ENCODE measurements at regions not wholly inside any gene's neighbourhood (a gene's known extent, or its start where the extent isn't known, plus 50 kb on each side); places are given as distances from the start of the nearest gene placed in this dataset.
"Not testable (repeated sequence)": the region's sequence is repeated elsewhere in the genome, so short reads cannot be mapped to it uniquely, and the experiment has no call there.

DNA sequence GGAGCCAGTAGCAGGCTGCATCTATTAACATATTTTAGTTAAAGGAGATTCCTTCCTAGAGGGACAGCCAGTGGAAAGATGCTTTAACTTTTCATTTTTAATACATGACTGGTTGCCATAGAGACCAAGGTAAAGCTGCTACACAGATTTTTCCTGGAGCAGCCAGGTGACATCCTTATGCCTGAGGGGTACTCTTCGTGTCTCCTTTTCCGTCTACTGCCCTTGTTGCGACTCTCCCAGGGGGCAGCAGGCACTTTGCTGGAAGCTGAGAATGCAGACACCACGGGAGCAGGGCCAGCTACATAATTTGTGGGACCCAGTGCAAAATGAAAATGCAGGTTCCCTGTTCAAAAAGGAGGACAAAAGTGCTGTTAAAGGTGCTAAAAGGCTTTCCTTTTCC, 340.4 kb downstream of the CEP170 start:
- POLR2A ChIA-PET; DNase-seq (ENCODE audit: unreplicated experiment); H3K27me3 Mint-ChIP-seq (ENCODE audit: insufficient read depth, unreplicated experiment); H3K4me1 Mint-ChIP-seq (ENCODE audit: insufficient read depth, unreplicated experiment); intact Hi-C loops (cut with micrococcal nuclease); H3K4me3 Mint-ChIP-seq (ENCODE audit: unreplicated experiment); H3K27ac Mint-ChIP-seq (ENCODE audit: low read depth, unreplicated experiment); H3K36me3 Mint-ChIP-seq (ENCODE audit: insufficient read depth, unreplicated experiment); BruUV-seq (replicated peaks); H3K9me3 Mint-ChIP-seq (ENCODE audit: unreplicated experiment): not testable (repeated sequence)
- CTCF ChIA-PET = interaction anchor here (1.2 kb wide), 1 partner anchor 460 kb away, joined by 3 read pairs; no protein-coding TSS in a partner anchor

- H3K9me3 Mint-ChIP-seq (ENCODE audit: unreplicated experiment); POLR2A ChIA-PET; DNase-seq (ENCODE audit: unreplicated experiment); intact Hi-C loops (cut with micrococcal nuclease); H3K36me3 Mint-ChIP-seq (ENCODE audit: insufficient read depth, unreplicated experiment); H3K4me3 Mint-ChIP-seq (ENCODE audit: unreplicated experiment); H3K4me1 Mint-ChIP-seq (ENCODE audit: insufficient read depth, unreplicated experiment); H3K27me3 Mint-ChIP-seq (ENCODE audit: insufficient read depth, unreplicated experiment); H3K27ac Mint-ChIP-seq (ENCODE audit: low read depth, unreplicated experiment); BruUV-seq (replicated peaks): not testable (repeated sequence)
- CTCF ChIA-PET = interaction anchor here (0.7 to 1.5 kb wide), 2 partner anchors 145 to 457 kb away, joined by 3 to 4 read pairs; no protein-coding TSS in a partner anchor
Observed at GRCh38 chr1:242912855-242913254, 342.2 kb downstream of the CEP170 start.

DNA sequence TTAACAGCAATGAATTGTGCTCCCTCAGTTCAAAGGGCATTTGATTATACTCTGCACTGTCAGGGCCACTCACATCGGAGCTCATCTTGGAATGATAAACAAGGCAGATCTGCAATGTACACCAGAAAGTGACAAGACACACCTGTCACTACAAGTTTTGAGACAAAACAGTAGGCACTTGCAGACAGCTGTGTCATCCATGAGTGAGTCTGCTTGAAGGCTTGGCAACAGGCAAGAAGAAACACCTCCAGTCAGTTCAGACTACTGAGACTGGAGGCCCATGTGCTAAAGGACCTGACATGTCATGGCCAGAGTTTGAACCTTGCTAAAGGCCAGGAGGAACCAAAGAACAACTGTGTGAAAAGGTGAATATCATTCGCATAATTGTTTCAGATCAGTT, 354.5 kb downstream of the CEP170 start:
- H3K9me3 Mint-ChIP-seq (ENCODE audit: unreplicated experiment) = peaks cover 14% of the 10 kb centered on the region
- BruUV-seq (replicated peaks); H3K4me3 Mint-ChIP-seq (ENCODE audit: unreplicated experiment); H3K27ac Mint-ChIP-seq (ENCODE audit: low read depth, unreplicated experiment); POLR2A ChIA-PET; DNase-seq (ENCODE audit: unreplicated experiment); H3K36me3 Mint-ChIP-seq (ENCODE audit: insufficient read depth, unreplicated experiment); H3K4me1 Mint-ChIP-seq (ENCODE audit: insufficient read depth, unreplicated experiment); intact Hi-C loops (cut with micrococcal nuclease): not testable (repeated sequence)
- CTCF ChIA-PET = interaction anchor here (0.6 kb wide), 1 partner anchor 880 kb away, joined by 6 read pairs; no protein-coding TSS in a partner anchor
- H3K27me3 Mint-ChIP-seq (ENCODE audit: insufficient read depth, unreplicated experiment) = peaks cover 20% of the 10 kb centered on the region

- Mint-ChIP-seq H3K9me3 (ENCODE audit: unreplicated experiment) (no peaks in the 10 kb centered on the region), H3K36me3 (ENCODE audit: insufficient read depth, unreplicated experiment) (no peaks in the 10 kb centered on the region), H3K27me3 (ENCODE audit: insufficient read depth, unreplicated experiment) (no peaks in the 10 kb centered on the region), H3K4me3 (ENCODE audit: unreplicated experiment) (no peak overlapping the region), H3K4me1 (ENCODE audit: insufficient read depth, unreplicated experiment) (no peaks in the 10 kb centered on the region), H3K27ac (ENCODE audit: low read depth, unreplicated experiment) (no peak overlapping the region)
- TF ChIP-seq, protein P1, sequence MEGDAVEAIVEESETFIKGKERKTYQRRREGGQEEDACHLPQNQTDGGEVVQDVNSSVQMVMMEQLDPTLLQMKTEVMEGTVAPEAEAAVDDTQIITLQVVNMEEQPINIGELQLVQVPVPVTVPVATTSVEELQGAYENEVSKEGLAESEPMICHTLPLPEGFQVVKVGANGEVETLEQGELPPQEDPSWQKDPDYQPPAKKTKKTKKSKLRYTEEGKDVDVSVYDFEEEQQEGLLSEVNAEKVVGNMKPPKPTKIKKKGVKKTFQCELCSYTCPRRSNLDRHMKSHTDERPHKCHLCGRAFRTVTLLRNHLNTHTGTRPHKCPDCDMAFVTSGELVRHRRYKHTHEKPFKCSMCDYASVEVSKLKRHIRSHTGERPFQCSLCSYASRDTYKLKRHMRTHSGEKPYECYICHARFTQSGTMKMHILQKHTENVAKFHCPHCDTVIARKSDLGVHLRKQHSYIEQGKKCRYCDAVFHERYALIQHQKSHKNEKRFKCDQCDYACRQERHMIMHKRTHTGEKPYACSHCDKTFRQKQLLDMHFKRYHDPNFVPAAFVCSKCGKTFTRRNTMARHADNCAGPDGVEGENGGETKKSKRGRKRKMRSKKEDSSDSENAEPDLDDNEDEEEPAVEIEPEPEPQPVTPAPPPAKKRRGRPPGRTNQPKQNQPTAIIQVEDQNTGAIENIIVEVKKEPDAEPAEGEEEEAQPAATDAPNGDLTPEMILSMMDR (IDR thresholded peaks at IDR 0.05; ENCODE audit: unreplicated experiment) = no peak
- no TSS peak for BruUV-seq (replicated peaks)
- peak; percentile 42 for DNase-seq (ENCODE audit: unreplicated experiment)
- ChIA-PET POLR2A (no interaction called here), CTCF (no interaction called here)
- intact Hi-C loops (cut with micrococcal nuclease) = no loop called here
Observed at GRCh38 chr1:242890192-242890741, 364.8 kb downstream of the CEP170 start.

DNA sequence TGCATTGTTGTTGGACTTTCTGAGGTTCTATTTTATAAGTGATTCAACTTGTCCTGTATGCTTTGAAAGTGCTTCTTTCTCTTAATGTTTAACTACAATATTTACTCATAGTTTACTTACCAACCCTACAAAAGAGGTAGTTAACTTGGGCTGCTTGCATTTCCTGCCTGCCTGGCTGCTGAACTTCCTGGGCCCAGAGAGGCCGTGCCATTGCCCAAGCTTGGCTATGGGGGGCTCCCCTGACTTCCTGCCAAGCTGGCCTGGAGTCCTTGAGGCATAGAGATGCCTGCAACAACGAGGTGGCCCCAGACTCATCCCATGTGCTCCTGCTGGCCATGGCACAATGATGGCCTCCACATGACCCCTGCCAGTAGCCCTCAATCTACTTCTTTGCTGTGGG, 361.6 kb upstream of the PLD5 start:
- Mint-ChIP-seq H3K4me3 (ENCODE audit: unreplicated experiment) (no peak overlapping the region), H3K36me3 (ENCODE audit: insufficient read depth, unreplicated experiment) (no peaks in the 10 kb centered on the region), H3K9me3 (ENCODE audit: unreplicated experiment) (no peaks in the 10 kb centered on the region), H3K27me3 (ENCODE audit: insufficient read depth, unreplicated experiment) (no peaks in the 10 kb centered on the region), H3K27ac (ENCODE audit: low read depth, unreplicated experiment) (no peak overlapping the region), H3K4me1 (ENCODE audit: insufficient read depth, unreplicated experiment) (no peaks in the 10 kb centered on the region)
- POLR2A ChIA-PET = no interaction called here
- no TSS peak for BruUV-seq (replicated peaks)
- intact Hi-C loops (cut with micrococcal nuclease) = no loop called here
- CTCF ChIA-PET = interaction anchor here (0.5 to 0.6 kb wide), 2 partner anchors 43 to 348 kb away, joined by 3 to 6 read pairs; no protein-coding TSS in a partner anchor
- TF ChIP-seq, protein P1 (IDR thresholded peaks at IDR 0.05; ENCODE audit: unreplicated experiment) = no peak
- no peak for DNase-seq (ENCODE audit: unreplicated experiment)

GRCh38 chr1:242880022-242880421, 355.5 kb upstream of the PLD5 start:
- H3K9me3 Mint-ChIP-seq (ENCODE audit: unreplicated experiment); H3K4me1 Mint-ChIP-seq (ENCODE audit: insufficient read depth, unreplicated experiment); POLR2A ChIA-PET; H3K27me3 Mint-ChIP-seq (ENCODE audit: insufficient read depth, unreplicated experiment); intact Hi-C loops (cut with micrococcal nuclease); H3K4me3 Mint-ChIP-seq (ENCODE audit: unreplicated experiment); H3K36me3 Mint-ChIP-seq (ENCODE audit: insufficient read depth, unreplicated experiment); BruUV-seq (replicated peaks); H3K27ac Mint-ChIP-seq (ENCODE audit: low read depth, unreplicated experiment); DNase-seq (ENCODE audit: unreplicated experiment): not testable (repeated sequence)
- CTCF ChIA-PET = interaction anchor here (0.6 kb wide), 2 partner anchors 10 to 680 kb away, joined by 3 to 4 read pairs; no protein-coding TSS in a partner anchor

All from MCF 10A (cell line).